SK-N-SH treated with all-trans-retinoic acid at 6 μM for 48 hours (cell line): ENCODE measurements at regions not wholly inside any gene's neighbourhood (a gene's known extent, or its start where the extent isn't known, plus 50 kb on each side); places are given as distances from the start of the nearest gene placed in this dataset.

Experiments
- ATAC-seq: fragments of 200-7000 bp; cut with Tn5 transposase; 3 replicates; pipeline ENCODE4 v1.9.1; 2020; ENCODE audit warnings: mild to moderate bottlenecking, moderate library complexity
- ARNTL ChIP-seq: fragments of 450-650 bp; formaldehyde crosslinking; IDR thresholded peaks from 2 replicates; pipeline ENCODE4 v1.5.0; 2020; ENCODE audit warnings: low read depth, mild to moderate bottlenecking, moderate library complexity, borderline replicate concordance
- BACH2 ChIP-seq: fragments of 250-450 bp; sonication (Bioruptor Pico); IDR thresholded peaks from 2 replicates; pipeline ENCODE4 v1.9.0; 2021; ENCODE audit warnings: mild to moderate bottlenecking, borderline replicate concordance
- CSDC2 ChIP-seq: fragments of 250-450 bp; sonication (Bioruptor Pico); IDR thresholded peaks from 2 replicates; pipeline ENCODE4 v1.5.0; 2020; ENCODE audit warnings: mild to moderate bottlenecking, moderate library complexity
- ESRRG ChIP-seq: fragments of 250-450 bp; sonication (Bioruptor Pico); IDR thresholded peaks from 2 replicates; pipeline ENCODE4 v1.6.1; 2021; ENCODE audit warnings: mild to moderate bottlenecking
- GLIS3 ChIP-seq: fragments of 250-450 bp; sonication (Bioruptor Pico); IDR thresholded peaks from 2 replicates; pipeline ENCODE4 v1.5.0; 2020; ENCODE audit warnings: mild to moderate bottlenecking, moderate library complexity
- ISL1 ChIP-seq: fragments of 250-450 bp; sonication (Bioruptor Pico); IDR thresholded peaks from 2 replicates; pipeline ENCODE4 v2.1.2; 2022; ENCODE audit warnings: mild to moderate bottlenecking, moderate library complexity
- PATZ1 ChIP-seq: fragments of 250-450 bp; sonication (Bioruptor Pico); IDR thresholded peaks from 2 replicates; pipeline ENCODE4 v1.8.0; 2020; ENCODE audit warnings: mild to moderate bottlenecking, moderate library complexity, borderline replicate concordance
- PPARA ChIP-seq: fragments of 250-450 bp; sonication (Bioruptor Pico); IDR thresholded peaks from 2 replicates; pipeline ENCODE4 v1.5.0; 2020; ENCODE audit warnings: mild to moderate bottlenecking, borderline replicate concordance
- RARB ChIP-seq: fragments of 250-450 bp; sonication (Bioruptor Pico); IDR thresholded peaks from 2 replicates; pipeline ENCODE4 v1.8.0; 2021; ENCODE audit warnings: mild to moderate bottlenecking, moderate library complexity
- SNAI2 ChIP-seq: fragments of 250-450 bp; sonication (Bioruptor Pico); IDR thresholded peaks from 2 replicates; pipeline ENCODE4 v1.5.0; 2020; ENCODE audit warnings: mild to moderate bottlenecking, moderate library complexity
- TCF4 ChIP-seq: fragments of 250-450 bp; sonication (Bioruptor Pico); IDR thresholded peaks from 2 replicates; pipeline ENCODE4 v1.8.0; 2021; ENCODE audit warnings: mild to moderate bottlenecking, moderate library complexity, borderline replicate concordance
- TOX ChIP-seq: fragments of 250-450 bp; sonication (Bioruptor Pico); IDR thresholded peaks from 2 replicates; pipeline ENCODE4 v1.8.0; 2021; ENCODE audit warnings: mild to moderate bottlenecking, moderate library complexity, borderline replicate concordance
- TSHZ2 ChIP-seq: fragments of 250-450 bp; sonication (Bioruptor Pico); IDR thresholded peaks from 2 replicates; pipeline ENCODE4 v1.5.0; 2020; ENCODE audit warnings: mild to moderate bottlenecking, moderate library complexity
- ZC3H10 ChIP-seq: fragments of 250-450 bp; sonication (Bioruptor Pico); IDR thresholded peaks from 2 replicates; pipeline ENCODE4 v1.5.1; 2021; ENCODE audit warnings: mild to moderate bottlenecking, moderate library complexity
- ZFP3 ChIP-seq: fragments of 250-450 bp; sonication (Bioruptor Pico); IDR thresholded peaks from 2 replicates; pipeline ENCODE4 v1.5.0; 2020; ENCODE audit warnings: mild to moderate bottlenecking, moderate library complexity
- ZFP30 ChIP-seq: fragments of 450-650 bp; formaldehyde crosslinking; IDR thresholded peaks from 2 replicates; pipeline ENCODE4 v1.5.0; 2022; ENCODE audit warnings: mild to moderate bottlenecking, moderate library complexity
- ZNF565 ChIP-seq: fragments of 450-650 bp; formaldehyde crosslinking; conservative IDR thresholded peaks from 2 replicates; pipeline ENCODE4 v1.5.0; 2020; ENCODE audit warnings: low read depth, mild to moderate bottlenecking, moderate library complexity
- ZNF70 ChIP-seq: fragments of 450-650 bp; formaldehyde crosslinking; IDR thresholded peaks from 2 replicates; pipeline ENCODE4 v1.5.0; 2020; ENCODE audit warnings: mild to moderate bottlenecking, moderate library complexity
- ZNF8 ChIP-seq: fragments of 450-650 bp; formaldehyde crosslinking; IDR thresholded peaks from 2 replicates; pipeline ENCODE4 v1.5.0; 2020; ENCODE audit warnings: mild to moderate bottlenecking, moderate library complexity
- TF ChIP-seq, protein P1 (sequence below): fragments of 250-450 bp; sonication (Bioruptor Pico); IDR thresholded peaks from 2 replicates; pipeline ENCODE4 v1.5.1; 2020; ENCODE audit warnings: low read depth, mild to moderate bottlenecking, moderate library complexity
- TF ChIP-seq, protein P2 (sequence below): fragments of 250-450 bp; sonication (Bioruptor Pico); IDR thresholded peaks from 2 replicates; pipeline ENCODE4 v1.5.1; 2021; ENCODE audit warnings: mild to moderate bottlenecking, moderate library complexity

- TF ChIP-seq GLIS3 (CRISPR knock-in tag) (no peak), RARB (CRISPR knock-in tag) (no peak), SNAI2 (CRISPR knock-in tag) (no peak), ZNF565 (CRISPR knock-in tag) (no peak), ISL1 (CRISPR knock-in tag) (no peak), CSDC2 (CRISPR knock-in tag) (no peak), TOX (CRISPR knock-in tag) (no peak)
- TF ChIP-seq, protein P1, sequence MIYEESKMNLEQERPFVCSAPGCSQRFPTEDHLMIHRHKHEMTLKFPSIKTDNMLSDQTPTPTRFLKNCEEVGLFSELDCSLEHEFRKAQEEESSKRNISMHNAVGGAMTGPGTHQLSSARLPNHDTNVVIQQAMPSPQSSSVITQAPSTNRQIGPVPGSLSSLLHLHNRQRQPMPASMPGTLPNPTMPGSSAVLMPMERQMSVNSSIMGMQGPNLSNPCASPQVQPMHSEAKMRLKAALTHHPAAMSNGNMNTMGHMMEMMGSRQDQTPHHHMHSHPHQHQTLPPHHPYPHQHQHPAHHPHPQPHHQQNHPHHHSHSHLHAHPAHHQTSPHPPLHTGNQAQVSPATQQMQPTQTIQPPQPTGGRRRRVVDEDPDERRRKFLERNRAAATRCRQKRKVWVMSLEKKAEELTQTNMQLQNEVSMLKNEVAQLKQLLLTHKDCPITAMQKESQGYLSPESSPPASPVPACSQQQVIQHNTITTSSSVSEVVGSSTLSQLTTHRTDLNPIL (CRISPR knock-in tag) = no peak
- no peak for ATAC-seq
These were observed 186.5 kb upstream of the COPS8 start for GRCh38 chr2:236899146-236899545.

GRCh38 chr2:236899950-236900640, 185.6 kb upstream of the COPS8 start:
- ATAC-seq = no peak
- no peak for TF ChIP-seq ZNF565 (CRISPR knock-in tag)
- no peak for TF ChIP-seq PATZ1 (CRISPR knock-in tag)
- no peak for TF ChIP-seq CSDC2 (CRISPR knock-in tag)
- TF ChIP-seq GLIS3 (CRISPR knock-in tag) = no peak
- TF ChIP-seq RARB (CRISPR knock-in tag) = no peak
- TF ChIP-seq ZFP3 = no peak
- no peak for TF ChIP-seq SNAI2 (CRISPR knock-in tag)
- TF ChIP-seq BACH2 (CRISPR knock-in tag) = no peak
- no peak for TF ChIP-seq TSHZ2
- TF ChIP-seq TCF4 = no peak
- no peak for TF ChIP-seq ZNF70 (CRISPR knock-in tag)
- TF ChIP-seq PPARA (CRISPR knock-in tag) = no peak
- TF ChIP-seq ESRRG (CRISPR knock-in tag) = no peak
- no peak for TF ChIP-seq TOX (CRISPR knock-in tag)
- TF ChIP-seq ZFP30 (CRISPR knock-in tag) = no peak
- no peak for TF ChIP-seq ZC3H10 (CRISPR knock-in tag)
- TF ChIP-seq ZNF8 (CRISPR knock-in tag) = no peak
- TF ChIP-seq ARNTL (CRISPR knock-in tag) = no peak

- TF ChIP-seq PPARA (CRISPR knock-in tag) (no peak), ZNF70 (CRISPR knock-in tag) (no peak), RARB (CRISPR knock-in tag) (no peak), SNAI2 (CRISPR knock-in tag) (no peak), ZFP3 (no peak), BACH2 (CRISPR knock-in tag) (no peak), ISL1 (CRISPR knock-in tag) (no peak), CSDC2 (CRISPR knock-in tag) (no peak), ZNF565 (CRISPR knock-in tag) (no peak), TSHZ2 (no peak), ARNTL (CRISPR knock-in tag) (no peak), ESRRG (CRISPR knock-in tag) (no peak), ZFP30 (CRISPR knock-in tag) (no peak), PATZ1 (CRISPR knock-in tag) (no peak)
- TF ChIP-seq, protein P2, sequence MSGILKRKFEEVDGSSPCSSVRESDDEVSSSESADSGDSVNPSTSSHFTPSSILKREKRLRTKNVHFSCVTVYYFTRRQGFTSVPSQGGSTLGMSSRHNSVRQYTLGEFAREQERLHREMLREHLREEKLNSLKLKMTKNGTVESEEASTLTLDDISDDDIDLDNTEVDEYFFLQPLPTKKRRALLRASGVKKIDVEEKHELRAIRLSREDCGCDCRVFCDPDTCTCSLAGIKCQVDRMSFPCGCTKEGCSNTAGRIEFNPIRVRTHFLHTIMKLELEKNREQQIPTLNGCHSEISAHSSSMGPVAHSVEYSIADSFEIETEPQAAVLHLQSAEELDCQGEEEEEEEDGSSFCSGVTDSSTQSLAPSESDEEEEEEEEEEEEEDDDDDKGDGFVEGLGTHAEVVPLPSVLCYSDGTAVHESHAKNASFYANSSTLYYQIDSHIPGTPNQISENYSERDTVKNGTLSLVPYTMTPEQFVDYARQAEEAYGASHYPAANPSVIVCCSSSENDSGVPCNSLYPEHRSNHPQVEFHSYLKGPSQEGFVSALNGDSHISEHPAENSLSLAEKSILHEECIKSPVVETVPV (CRISPR knock-in tag) = no peak
- TF ChIP-seq, protein P1 (CRISPR knock-in tag) = no peak
- ATAC-seq = no peak
These were observed 183.7 kb upstream of the COPS8 start for GRCh38 chr2:236901956-236902355.
